Thyroid gland (tissue), 4 donors: ENCODE measurements at regions not wholly inside any gene's neighbourhood (a gene's known extent, or its start where the extent isn't known, plus 50 kb on each side); places are given as distances from the start of the nearest gene placed in this dataset.

Source experiments
- CTCF ChIP-seq, 6 experiments: fragments of 200-600 bp in 3 of 6; fragments of 450-650 bp in 3 of 6; sonication (generic) in 3 of 6; IDR thresholded peaks; one replicate each; pipeline ENCODE4 v1.5.1; 2016 to 2019; ENCODE audit warnings: antibody characterized with exemption in 6 of 6, mild to moderate bottlenecking in 2 of 6, inconsistent platforms in 1 of 6, moderate library complexity in 1 of 6
- POLR2A ChIP-seq, 2 donors: fragments of 450-650 bp; IDR thresholded peaks; one replicate each; pipeline ENCODE4 v1.6.1; 2017; ENCODE audit warnings: antibody characterized with exemption in 2 of 2, mild to moderate bottlenecking in 2 of 2, moderate library complexity in 1 of 2

DNA sequence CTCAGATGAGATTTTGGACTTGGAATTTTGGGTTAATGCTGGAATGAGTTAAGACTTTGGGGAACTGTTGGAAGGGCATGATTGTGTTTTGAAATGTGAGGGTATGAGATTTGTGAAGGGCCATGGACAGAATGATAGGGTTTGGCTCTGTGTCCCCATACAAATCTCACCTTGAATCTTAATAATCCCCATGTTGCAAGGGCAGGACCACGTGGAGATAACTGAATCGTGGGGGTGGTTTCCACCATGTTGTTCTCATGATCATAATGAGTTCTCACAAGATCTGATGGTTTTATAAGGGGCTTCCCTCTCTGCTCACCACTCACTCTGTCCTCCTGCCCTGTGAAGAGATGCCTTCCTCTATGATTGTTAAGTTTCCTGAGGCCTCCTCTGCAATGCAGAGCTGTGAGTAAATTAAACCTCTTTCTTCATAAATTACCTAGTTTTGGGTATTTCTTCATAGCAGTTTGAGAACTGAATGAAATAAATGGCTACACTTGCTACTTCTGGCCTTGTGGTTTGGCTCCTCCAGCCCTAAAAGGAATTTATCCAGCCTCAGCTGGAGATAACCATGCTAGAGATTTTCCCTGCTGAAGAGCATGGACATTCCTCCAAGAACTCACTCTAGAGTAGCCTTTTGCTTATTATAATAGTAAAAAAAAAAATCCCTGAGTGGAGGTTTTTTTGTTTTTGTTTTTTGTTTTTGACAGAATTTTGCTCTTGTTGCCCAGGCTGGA lies 144.3 kb upstream of the TFPI start:
- TF ChIP-seq POLR2A (IDR thresholded peaks at IDR 0.05) (no peak), CTCF (IDR thresholded peaks at IDR 0.05) (no peak)
